ENCODE measurements at regions not wholly inside any gene's neighbourhood (a gene's known extent, or its start where the extent isn't known, plus 50 kb on each side); places are given as distances from the start of the nearest gene placed in this dataset.

GRCh38 chrX:148365233-148365632 lies 135.2 kb upstream of the AFF2 start:
- no peak for DNase-seq (ENCODE audit: low spot score)

DNA sequence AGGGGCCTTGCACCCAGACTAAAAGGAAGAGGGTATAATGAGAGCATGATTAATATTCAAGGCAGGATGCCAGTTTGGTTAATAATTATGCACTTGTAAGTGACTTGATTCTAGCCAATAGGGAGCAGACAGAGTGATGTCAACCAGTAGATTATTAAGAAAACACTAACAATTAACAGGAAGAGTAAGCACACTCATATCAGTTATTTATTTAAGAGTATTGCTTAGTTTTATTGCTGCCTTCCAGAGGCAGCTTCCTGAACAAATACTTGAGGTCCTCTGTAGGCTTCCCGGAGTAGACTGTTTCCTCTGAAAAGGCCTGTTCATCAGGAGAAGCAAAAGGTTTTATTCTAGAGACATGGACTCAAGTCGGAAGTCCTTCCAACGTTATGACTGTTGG lies 129.1 kb upstream of the AFF2 start:
- DNase-seq (ENCODE audit: low spot score): no peak

GRCh38 chrX:148372925-148373324 lies 127.5 kb upstream of the AFF2 start:
- no peak for DNase-seq (ENCODE audit: low spot score)

DNA sequence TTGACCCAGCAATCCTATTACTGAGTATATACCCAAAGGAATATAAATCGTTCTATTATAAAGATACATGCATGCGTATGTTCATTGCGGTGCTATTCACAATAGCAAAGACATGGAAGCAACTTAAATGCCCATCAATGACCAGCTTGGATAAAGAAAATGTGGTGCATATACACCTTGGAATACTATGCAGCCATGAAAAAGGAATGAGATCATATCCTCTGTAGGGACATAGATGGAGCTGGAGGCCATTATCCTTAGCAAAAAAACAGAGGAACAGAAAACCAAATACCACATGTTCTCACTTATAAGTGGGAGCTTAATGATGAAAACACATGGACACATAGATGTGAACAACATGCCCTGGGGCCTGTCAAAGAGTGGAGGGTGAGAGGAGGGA lies 124.1 kb upstream of the AFF2 start:
- DNase-seq (ENCODE audit: low spot score): no peak

DNA sequence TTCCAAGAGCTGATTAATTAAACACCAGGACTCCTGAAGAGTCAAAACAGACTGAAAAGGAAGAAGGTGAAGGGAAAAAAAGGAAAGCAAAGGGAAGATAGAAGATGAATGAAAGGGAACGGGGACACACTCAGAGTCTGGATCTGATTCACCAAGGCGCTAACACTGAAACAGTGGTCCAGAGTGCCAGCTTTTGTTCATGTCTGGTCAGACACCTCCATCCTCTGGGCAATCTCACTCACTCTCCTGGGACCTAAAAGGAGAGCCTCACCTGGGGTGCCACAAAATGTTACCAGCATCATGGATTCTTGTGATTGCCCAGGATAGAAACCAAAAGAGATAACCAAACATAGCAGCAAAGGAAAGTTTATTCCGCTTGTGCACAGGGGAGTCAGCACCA lies 120.3 kb upstream of the AFF2 start:
- DNase-seq (ENCODE audit: low spot score): no peak

- peak; percentile 66 for DNase-seq (ENCODE audit: low spot score)
Observed at GRCh38 chrX:148380650-148381561, 119.5 kb upstream of the AFF2 start.

DNA sequence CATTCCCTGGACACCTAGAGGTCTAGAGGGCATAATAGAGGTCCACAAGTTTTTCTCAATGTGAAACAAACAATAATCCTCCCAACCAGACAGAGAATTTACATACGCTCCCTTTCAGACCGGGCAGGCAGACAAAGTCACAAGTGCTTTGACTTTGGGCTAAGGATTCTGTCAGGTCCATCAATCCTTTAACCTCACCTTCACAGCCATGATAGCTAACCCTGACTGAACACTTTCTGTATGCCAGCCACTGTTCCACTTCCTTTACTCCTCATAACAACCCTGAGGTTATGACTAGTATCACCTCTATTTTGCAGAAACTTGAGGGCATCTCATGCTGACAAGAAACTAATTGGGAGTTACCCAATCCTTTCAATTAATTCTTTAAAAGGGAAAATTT lies 118.8 kb upstream of the AFF2 start:
- no peak for DNase-seq (ENCODE audit: low spot score)

DNA sequence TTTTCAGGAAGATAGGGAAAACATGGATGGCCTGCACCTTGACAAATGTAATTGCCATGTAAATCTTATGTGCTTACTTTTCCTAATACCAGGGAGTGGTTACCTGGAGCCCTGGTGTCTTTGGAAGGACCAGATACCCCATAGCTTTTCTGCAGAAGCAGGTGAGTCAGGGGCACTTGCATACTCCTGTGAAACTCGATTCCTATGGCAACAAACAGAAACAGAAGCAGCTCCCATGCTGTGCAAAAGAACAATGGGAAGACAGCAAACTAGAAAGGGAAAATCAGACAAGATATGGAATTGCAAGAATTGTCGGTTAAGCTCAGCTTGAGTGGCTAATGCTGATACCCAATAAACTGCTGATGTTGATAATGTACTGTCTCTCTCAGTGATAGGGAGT lies 117.4 kb upstream of the AFF2 start:
- no peak for DNase-seq (ENCODE audit: low spot score)

DNA sequence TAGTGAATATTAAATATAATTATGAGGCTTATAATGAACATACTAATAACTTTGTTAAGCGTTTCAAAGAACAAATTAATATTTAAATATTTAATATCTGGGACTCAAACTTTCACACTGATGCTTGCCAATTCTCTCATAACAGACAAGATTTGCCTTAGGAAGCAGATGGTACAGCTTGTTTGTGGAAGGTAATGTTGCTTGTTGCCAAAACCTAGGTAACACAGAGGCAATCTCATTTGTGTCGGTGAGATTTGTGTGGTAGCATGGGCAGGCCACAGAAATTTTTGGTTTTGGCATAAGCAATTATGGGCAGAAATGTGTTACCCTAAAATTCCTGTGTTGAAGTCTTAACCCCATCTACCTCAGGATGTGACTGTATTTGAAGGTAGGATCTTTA lies 114.9 kb upstream of the AFF2 start:
- no peak for DNase-seq (ENCODE audit: low spot score)

DNA sequence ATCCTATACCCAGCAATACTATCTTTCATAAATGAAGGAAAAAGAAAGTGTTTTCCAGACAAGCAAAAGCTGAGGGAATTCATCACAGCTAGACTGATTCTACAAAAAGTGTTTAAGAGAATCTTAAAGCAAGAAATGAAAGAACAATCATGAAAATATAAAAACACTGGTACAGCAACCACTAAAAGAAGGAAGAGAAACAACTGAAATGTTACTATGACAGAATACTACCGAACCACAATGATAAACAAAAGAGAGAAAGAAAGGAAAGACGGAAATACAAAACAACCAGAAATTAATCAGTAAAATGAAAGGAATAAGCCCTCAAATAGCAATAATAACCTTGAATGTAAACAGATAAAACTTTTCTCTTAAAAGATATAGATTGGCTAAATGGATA lies 110.8 kb upstream of the AFF2 start:
- peak; percentile 1 for DNase-seq (ENCODE audit: low spot score)

- DNase-seq (ENCODE audit: low spot score): no peak
Observed at GRCh38 chrX:148412006-148412405, 88.4 kb upstream of the AFF2 start.

GRCh38 chrX:148416142-148416541 lies 84.3 kb upstream of the AFF2 start:
- DNase-seq (ENCODE audit: low spot score): no peak

- DNase-seq (ENCODE audit: low spot score): no peak
Observed at GRCh38 chrX:148416931-148417330, 83.5 kb upstream of the AFF2 start.

GRCh38 chrX:148417934-148418333 lies 82.5 kb upstream of the AFF2 start:
- no peak for DNase-seq (ENCODE audit: low spot score)

- no peak for DNase-seq (ENCODE audit: low spot score)
Observed at GRCh38 chrX:148422526-148422925, 77.9 kb upstream of the AFF2 start.

- DNase-seq (ENCODE audit: low spot score): no peak
Observed at GRCh38 chrX:148424570-148424969, 75.8 kb upstream of the AFF2 start.

DNA sequence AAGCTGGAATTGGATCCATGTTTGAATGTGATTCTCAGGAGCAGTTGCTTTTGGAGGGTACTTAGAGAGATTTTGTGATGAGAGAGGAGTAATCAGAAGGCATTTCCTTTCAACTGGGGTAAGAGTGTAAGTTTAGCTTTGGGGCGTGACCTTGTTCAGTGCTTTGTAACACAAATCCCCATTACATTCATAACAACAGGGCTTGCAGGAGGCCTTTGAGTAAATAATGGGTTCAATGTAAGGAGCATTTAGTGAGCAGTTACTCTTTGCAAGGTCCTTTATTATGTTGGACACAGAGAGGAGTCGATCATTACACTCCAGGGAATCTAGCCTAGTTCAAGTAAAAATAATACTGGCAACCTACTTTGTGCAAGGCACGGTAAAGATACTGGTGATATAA lies 74.0 kb upstream of the AFF2 start:
- DNase-seq (ENCODE audit: low spot score): no peak

GRCh38 chrX:148441387-148441786 lies 59.0 kb upstream of the AFF2 start:
- DNase-seq (ENCODE audit: low spot score): no peak

DNA sequence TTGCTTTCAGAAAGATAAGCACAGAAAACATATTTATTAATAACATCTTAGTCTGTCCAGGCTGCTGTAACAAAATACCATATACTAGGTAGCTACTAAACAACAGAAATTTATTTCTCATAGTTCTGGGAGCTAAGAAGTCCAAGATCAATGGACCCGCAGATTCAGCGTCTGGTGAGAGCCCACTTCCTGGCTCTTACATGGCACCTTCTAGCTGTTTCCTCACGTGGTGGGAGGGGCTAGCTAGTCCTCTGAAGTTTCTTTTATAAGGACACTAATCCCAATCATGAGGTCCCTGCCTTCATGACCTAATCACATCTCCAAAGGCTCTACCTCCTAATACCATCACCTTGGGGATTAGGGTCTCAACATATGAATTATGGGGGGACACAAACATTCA lies 57.2 kb upstream of the AFF2 start:
- DNase-seq (ENCODE audit: low spot score): no peak

DNA sequence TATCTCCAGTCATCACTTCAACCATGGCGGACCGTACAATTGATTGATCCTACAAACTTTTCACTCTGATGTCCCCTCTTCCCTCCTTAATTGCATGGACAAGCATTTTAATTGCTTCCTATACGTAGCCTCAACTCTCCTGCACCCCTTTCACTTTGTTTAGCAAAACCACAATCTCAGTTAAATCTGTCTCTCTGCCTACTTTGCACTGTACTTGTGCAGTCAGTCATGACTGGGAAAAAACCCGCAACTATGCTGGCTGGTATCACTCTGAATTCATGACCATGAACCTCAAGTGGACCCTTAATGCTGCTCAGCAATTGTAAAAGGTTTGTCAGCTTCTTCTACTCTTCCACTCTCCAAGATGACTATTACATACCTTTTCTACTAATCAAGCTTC lies 51.7 kb upstream of the AFF2 start:
- peak; percentile 2 for DNase-seq (ENCODE audit: low spot score)

All from NAMALWA (cell line).